Pons (tissue), 1 donor: ENCODE measurements at regions not wholly inside any gene's neighbourhood (a gene's known extent, or its start where the extent isn't known, plus 50 kb on each side); places are given as distances from the start of the nearest gene placed in this dataset.
A peak's percentile ranks its signal among the peaks of the same experiment; 100 is the strongest.

Experiments used
- DNase-seq: peaks from one replicate; pipeline ENCODE4 v3.0.0-alpha.2; 2016; ENCODE audit warnings: low spot score

GRCh38 chr4:100970414-100970813 lies 376.9 kb downstream of the PPP3CA start:
- no peak for DNase-seq

- no peak for DNase-seq
Observed at GRCh38 chr4:100969925-100970324, 377.4 kb downstream of the PPP3CA start.

- no peak for DNase-seq
Observed at GRCh38 chr4:100968046-100968445, 379.3 kb downstream of the PPP3CA start.

- DNase-seq, result no peak
Observed at GRCh38 chr4:100963627-100964026, 383.7 kb downstream of the PPP3CA start.

GRCh38 chr4:100962698-100963097 lies 384.6 kb downstream of the PPP3CA start:
- DNase-seq, result no peak

- no peak for DNase-seq
Observed at GRCh38 chr4:100960232-100960631, 387.1 kb downstream of the PPP3CA start.

GRCh38 chr4:100954046-100954445 lies 393.3 kb downstream of the PPP3CA start:
- no peak for DNase-seq

GRCh38 chr4:100953616-100954015 lies 393.7 kb downstream of the PPP3CA start:
- no peak for DNase-seq

- DNase-seq, result no peak
Observed at GRCh38 chr4:100952590-100952989, 394.7 kb downstream of the PPP3CA start.

GRCh38 chr4:100949350-100949935 lies 397.9 kb downstream of the PPP3CA start:
- no peak for DNase-seq

- DNase-seq, result no peak
Observed at GRCh38 chr4:100948911-100949310, 398.4 kb downstream of the PPP3CA start.

- DNase-seq, result no peak
Observed at GRCh38 chr4:100945789-100946188, 401.5 kb downstream of the PPP3CA start.

- no peak for DNase-seq
Observed at GRCh38 chr4:100938698-100939097, 408.6 kb downstream of the PPP3CA start.

- peak; percentile 12 for DNase-seq
Observed at GRCh38 chr4:100936661-100937375, 410.5 kb downstream of the PPP3CA start.

GRCh38 chr4:100935090-100935489 lies 412.2 kb downstream of the PPP3CA start:
- DNase-seq, result peak; percentile 26

GRCh38 chr4:100933628-100934027 lies 413.7 kb downstream of the PPP3CA start:
- DNase-seq, result no peak

GRCh38 chr4:100929758-100930157 lies 411.9 kb upstream of the EMCN start:
- DNase-seq, result no peak

GRCh38 chr4:100929135-100929534 lies 411.3 kb upstream of the EMCN start:
- no peak for DNase-seq

GRCh38 chr4:100926039-100926717 lies 408.4 kb upstream of the EMCN start:
- DNase-seq, result no peak

- DNase-seq, result no peak
Observed at GRCh38 chr4:100913685-100914084, 395.9 kb upstream of the EMCN start.

- DNase-seq, result no peak
Observed at GRCh38 chr4:100908540-100908939, 390.7 kb upstream of the EMCN start.

- no peak for DNase-seq
Observed at GRCh38 chr4:100907465-100908454, 389.9 kb upstream of the EMCN start.
